Neuron (in vitro differentiated cells): ENCODE measurements at regions not wholly inside any gene's neighbourhood (a gene's known extent, or its start where the extent isn't known, plus 50 kb on each side); places are given as distances from the start of the nearest gene placed in this dataset.

Experiments
- H2AFZ ChIP-seq: one replicate; pipeline ENCODE4 v1.6.1; 2013; ENCODE audit warnings: low read depth, mild to moderate bottlenecking, inconsistent platforms, low read length, moderate library complexity
- H3K27me3 ChIP-seq: one replicate; pipeline ENCODE4 v1.6.1; 2013; ENCODE audit warnings: low read length; ENCODE audit not compliant: insufficient read depth
- H3K36me3 ChIP-seq: one replicate; pipeline ENCODE4 v1.6.1; 2013; ENCODE audit warnings: low read length; ENCODE audit not compliant: insufficient read depth
- H3K4me1 ChIP-seq: one replicate; pipeline ENCODE4 v1.6.1; 2013; ENCODE audit warnings: low read length; ENCODE audit not compliant: insufficient read depth
- H3K4me3 ChIP-seq: 2 replicates; pipeline ENCODE4 v1.5.1; 2013; ENCODE audit warnings: mild to moderate bottlenecking, low read length, moderate library complexity
- H3K9me3 ChIP-seq: one replicate; pipeline ENCODE4 v1.6.1; 2013; ENCODE audit warnings: low read length

DNA sequence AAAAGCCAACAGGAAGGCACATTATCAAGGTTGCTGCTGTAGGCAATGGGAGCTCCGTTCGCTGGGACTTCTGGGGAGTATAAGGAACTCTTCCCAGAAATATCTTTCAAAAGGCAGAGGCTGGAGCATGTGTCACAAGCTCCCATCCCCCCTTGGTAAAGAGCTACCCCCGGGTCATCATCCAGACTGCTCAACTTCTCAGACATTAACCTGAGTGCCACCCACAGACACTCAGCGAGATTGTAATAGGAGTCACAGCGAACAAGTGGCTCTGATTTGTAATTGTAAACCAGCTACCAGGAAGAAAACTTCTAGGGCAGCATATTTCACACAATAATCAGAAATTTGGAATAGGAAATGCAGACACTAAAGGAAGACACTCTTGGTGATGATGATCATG lies 290.2 kb upstream of the PARD3B start:
- Histone ChIP-seq H3K27me3 (no peaks in the 10 kb centered on the region), H3K4me3 (no peak overlapping the region), H3K36me3 (no peaks in the 10 kb centered on the region), H2AFZ (no peak overlapping the region), H3K4me1 (peaks cover 35% of the 10 kb centered on the region), H3K9me3 (no peaks in the 10 kb centered on the region)

DNA sequence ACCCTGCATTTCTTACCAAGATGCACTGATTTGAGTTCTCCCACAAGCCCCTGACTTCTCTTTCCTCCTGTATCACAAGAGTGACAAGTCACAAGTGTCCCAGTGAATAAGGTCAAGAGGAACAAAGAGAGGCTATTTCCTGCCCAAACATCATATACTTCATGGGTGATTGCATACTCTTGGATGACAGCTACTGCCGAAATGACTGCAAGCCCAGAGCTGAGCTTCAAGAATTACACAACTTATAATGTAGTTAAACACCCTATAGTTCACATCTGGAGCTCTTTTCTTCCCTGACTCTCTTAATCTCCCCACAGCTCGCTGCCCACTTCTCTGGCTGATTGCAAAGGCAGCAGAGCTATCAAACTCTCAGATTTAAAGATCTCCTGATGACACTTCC lies 289.7 kb upstream of the PARD3B start:
- H3K36me3 ChIP-seq, result no peaks in the 10 kb centered on the region
- no peaks in the 10 kb centered on the region for H3K9me3 ChIP-seq
- no peak overlapping the region for H2AFZ ChIP-seq
- peaks cover 39% of the 10 kb centered on the region for H3K4me1 ChIP-seq
- H3K4me3 ChIP-seq, result no peak overlapping the region
- H3K27me3 ChIP-seq, result no peaks in the 10 kb centered on the region

DNA sequence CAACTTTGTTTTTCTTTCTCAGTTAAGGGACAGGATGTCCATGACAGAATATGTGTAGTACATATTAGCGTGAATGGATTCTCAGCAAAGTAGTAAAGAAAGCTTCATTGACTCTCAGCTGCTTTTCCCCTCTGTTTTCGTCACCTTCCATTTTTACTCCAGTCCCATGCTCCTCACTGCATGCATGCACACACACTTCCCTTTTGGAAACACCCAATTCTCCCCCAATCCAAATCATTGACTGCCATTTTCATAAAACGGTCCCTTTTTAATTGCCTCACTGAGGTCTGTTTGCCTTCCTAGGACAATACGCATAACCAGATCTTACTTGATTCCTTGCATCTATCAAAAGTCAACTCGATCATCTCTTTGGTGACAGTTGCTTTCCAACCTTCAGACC lies 287.5 kb upstream of the PARD3B start:
- H2AFZ ChIP-seq, result no peak overlapping the region
- no peaks in the 10 kb centered on the region for H3K36me3 ChIP-seq
- H3K4me1 ChIP-seq, result peaks cover 55% of the 10 kb centered on the region
- no peak overlapping the region for H3K4me3 ChIP-seq
- no peaks in the 10 kb centered on the region for H3K27me3 ChIP-seq
- H3K9me3 ChIP-seq, result no peaks in the 10 kb centered on the region

DNA sequence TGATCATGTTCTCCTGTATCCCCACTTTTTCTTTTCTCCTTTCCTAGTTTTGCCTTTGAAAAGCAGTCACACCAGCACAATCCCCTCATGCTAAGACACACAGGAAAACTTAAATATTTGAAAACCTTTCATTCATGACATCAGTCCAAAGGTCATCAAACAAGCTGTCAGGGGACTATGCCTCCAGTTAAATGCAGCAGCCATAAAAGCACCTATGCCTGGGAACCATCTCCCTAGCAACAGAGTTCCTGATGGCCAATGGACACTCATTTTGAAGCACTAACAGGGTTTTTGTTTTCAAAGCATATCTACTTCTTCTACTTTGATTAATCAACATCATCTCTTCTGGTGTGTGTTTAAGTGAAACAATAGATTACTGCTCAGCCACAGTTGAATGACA lies 286.4 kb upstream of the PARD3B start:
- H3K4me3 ChIP-seq, result no peak overlapping the region
- H3K4me1 ChIP-seq, result peaks cover 55% of the 10 kb centered on the region
- no peaks in the 10 kb centered on the region for H3K27me3 ChIP-seq
- no peaks in the 10 kb centered on the region for H3K36me3 ChIP-seq
- H2AFZ ChIP-seq, result no peak overlapping the region
- no peaks in the 10 kb centered on the region for H3K9me3 ChIP-seq

DNA sequence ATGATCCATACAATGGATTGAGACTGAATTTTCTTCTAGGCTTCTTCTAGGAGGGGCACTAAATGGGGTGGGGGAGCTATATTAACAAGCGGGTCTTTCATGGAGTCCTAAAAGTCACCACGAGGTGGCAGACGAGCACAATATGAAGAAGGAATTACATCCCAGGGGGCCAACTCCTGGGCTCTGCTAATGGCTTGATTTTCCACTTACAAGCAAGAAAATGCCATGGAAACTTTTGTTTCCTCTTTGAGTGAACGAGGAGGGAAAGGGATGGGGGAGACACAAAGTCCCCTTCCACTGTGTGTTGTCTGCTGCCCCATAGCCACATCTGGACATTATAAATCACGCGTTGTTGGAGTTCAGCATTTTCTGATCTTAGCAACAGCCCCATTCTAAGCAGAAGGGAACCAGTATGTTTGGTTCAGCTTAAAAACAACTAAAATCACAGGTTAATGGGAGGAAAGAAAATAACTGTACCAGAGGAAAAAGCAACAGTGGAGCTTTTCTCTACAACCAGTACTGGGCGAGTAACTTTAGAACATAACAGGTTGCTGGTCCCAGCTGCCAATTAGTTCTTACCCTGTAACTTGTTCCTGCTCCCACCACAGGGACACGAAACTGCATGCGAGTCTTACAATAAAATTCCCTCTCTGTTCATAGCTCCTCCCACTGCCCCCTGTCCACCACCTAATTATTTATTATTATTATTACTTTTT lies 285.0 kb upstream of the PARD3B start:
- peak overlapping the region; percentile 5 for H2AFZ ChIP-seq
- no peaks in the 10 kb centered on the region for H3K27me3 ChIP-seq
- H3K9me3 ChIP-seq, result no peaks in the 10 kb centered on the region
- H3K36me3 ChIP-seq, result no peaks in the 10 kb centered on the region
- H3K4me1 ChIP-seq, result peaks cover 59% of the 10 kb centered on the region
- H3K4me3 ChIP-seq, result peak overlapping the region; percentile 9

DNA sequence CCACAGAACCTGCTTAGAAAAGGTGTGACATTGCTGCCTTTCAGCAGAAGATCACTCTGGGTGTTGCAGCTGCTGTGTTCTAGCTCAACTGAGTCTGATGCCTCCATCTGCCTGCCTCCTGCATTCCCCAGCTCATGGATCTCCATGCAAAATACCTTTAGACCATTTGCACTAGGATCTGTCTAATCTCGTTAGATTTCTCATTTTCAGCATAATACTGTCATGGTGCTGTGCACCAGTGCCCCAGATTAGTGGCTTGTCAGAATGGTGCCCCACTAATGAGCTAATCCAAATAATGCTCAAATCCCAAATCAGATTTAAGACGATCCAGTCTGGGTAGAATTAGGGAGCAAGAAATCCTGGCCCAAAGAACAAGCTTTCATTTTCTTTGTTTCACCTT lies 284.4 kb upstream of the PARD3B start:
- Histone ChIP-seq H3K36me3 (no peaks in the 10 kb centered on the region), H2AFZ (no peak overlapping the region), H3K27me3 (no peaks in the 10 kb centered on the region), H3K9me3 (no peaks in the 10 kb centered on the region), H3K4me1 (peaks cover 59% of the 10 kb centered on the region), H3K4me3 (no peak overlapping the region)

DNA sequence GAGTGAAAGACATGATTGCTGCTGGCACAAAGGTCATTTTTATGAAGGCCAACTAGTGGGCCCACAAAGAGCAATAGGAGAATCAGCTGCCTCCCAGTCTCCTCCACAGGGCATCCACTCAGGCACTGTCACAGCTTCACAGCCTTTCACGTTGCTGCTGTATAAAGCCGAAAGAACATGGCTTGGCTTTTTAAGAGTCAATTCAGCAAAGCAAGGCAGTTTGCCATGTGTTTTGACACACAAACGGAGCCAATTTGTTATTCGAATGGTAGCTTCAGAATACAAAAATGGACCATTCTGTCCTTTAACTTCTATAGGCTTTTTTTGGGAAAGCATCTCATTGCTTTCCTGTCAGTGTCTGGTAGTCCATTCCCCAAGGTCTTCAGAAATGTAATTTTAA lies 283.4 kb upstream of the PARD3B start:
- H3K4me3 ChIP-seq, result no peak overlapping the region
- no peaks in the 10 kb centered on the region for H3K9me3 ChIP-seq
- H3K27me3 ChIP-seq, result no peaks in the 10 kb centered on the region
- H3K4me1 ChIP-seq, result peaks cover 57% of the 10 kb centered on the region
- H2AFZ ChIP-seq, result no peak overlapping the region
- no peaks in the 10 kb centered on the region for H3K36me3 ChIP-seq

DNA sequence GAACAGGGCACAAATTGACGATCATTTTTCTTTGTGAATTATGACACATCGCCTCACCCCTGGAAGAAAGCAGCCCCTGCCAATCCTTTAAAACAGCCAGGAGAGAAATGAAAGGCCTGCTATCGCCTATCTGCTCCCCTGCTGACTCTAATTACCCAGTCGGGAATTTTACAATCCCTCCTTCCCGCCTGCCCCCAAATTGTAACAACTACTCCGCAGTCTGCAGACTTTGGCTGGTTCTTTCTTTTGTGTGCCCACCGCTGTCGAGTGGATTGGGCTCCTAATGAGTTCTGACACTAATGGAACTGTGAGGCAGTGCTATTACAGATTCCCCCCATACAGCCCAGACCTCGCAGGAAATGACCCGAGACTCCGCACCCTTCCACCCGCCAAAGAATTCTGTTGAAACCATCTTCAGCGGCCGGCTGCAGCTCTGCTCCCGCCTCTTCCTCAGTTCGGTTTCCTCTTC lies 281.2 kb upstream of the PARD3B start:
- Histone ChIP-seq H3K9me3 (no peaks in the 10 kb centered on the region), H3K36me3 (no peaks in the 10 kb centered on the region), H3K4me1 (peaks cover 48% of the 10 kb centered on the region), H3K27me3 (no peaks in the 10 kb centered on the region), H2AFZ (no peak overlapping the region), H3K4me3 (no peak overlapping the region)

DNA sequence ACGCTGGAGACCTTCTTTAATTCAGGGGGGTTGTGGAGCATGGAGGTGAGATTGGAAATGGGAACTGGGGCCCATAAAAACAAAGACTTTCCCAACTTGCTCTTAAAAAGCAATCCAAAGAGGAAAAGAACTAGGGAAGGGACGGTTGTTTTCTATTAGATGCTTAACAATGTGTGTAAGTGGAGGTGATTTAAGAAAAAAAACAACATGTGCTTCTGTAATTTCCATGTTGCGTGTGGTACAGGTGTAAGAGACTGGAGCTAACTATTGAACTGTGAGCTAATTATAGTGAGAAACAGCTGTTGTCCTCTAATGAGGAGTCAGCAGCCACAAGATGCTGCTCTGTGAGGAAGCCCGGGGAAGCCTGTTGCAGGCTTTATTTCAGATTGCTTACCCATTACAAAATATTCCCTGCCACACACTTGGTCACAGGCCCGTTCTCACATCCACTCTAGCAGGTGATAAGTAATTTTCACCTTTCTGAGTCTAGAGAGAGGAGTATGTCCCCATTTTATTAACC lies 280.6 kb upstream of the PARD3B start:
- H3K4me3 ChIP-seq, result no peak overlapping the region
- H3K36me3 ChIP-seq, result no peaks in the 10 kb centered on the region
- H3K27me3 ChIP-seq, result no peaks in the 10 kb centered on the region
- H3K4me1 ChIP-seq, result peaks cover 45% of the 10 kb centered on the region
- no peaks in the 10 kb centered on the region for H3K9me3 ChIP-seq
- no peak overlapping the region for H2AFZ ChIP-seq

DNA sequence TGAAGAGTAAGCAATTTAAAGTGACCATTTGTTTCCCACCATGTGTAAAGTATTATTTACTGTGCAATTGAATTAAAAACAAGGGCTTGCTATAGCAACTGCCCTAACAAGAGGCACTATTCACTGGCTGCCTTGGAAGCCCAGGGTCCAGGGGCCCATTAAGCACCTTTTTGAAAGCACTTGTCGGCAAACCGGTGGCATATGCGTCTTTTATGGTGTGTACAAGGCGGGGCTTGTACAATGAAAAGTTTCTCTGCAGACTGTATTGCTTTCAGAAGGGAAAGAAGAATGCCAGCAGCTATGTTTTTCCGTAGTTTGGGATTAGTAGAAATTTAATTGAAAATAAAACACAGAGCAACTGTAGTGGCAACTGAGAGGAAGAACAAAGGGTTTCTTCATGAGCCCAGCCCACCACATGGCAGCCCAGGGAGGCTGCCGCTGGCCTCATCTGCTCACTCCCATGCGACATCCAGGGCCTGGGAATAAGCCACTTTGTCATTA lies 279.5 kb upstream of the PARD3B start:
- H3K4me1 ChIP-seq, result peaks cover 35% of the 10 kb centered on the region
- no peak overlapping the region for H3K4me3 ChIP-seq
- H2AFZ ChIP-seq, result no peak overlapping the region
- H3K27me3 ChIP-seq, result no peaks in the 10 kb centered on the region
- H3K9me3 ChIP-seq, result no peaks in the 10 kb centered on the region
- no peaks in the 10 kb centered on the region for H3K36me3 ChIP-seq

DNA sequence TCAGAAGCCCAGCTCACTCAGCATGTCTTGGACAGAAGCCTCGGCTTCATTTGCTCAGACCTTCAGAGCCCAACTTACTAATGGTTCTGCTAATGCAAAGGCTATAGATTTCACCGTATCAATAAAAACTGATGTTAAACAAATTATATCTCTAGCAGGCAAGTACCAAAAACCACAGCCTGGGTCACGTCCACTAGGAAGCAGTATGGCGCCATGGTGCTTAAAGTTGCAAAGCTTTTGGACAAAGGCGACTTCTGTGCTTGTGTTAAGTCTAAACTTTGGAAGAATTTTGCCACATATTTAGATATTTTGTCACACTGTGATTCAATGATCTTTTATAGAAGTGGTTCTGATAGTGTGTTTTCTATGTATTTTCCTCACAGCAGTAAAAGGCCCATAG lies 276.8 kb upstream of the PARD3B start:
- H2AFZ ChIP-seq, result no peak overlapping the region
- no peaks in the 10 kb centered on the region for H3K27me3 ChIP-seq
- H3K9me3 ChIP-seq, result peaks cover 1% of the 10 kb centered on the region
- no peak overlapping the region for H3K4me3 ChIP-seq
- peaks cover 21% of the 10 kb centered on the region for H3K4me1 ChIP-seq
- H3K36me3 ChIP-seq, result no peaks in the 10 kb centered on the region

DNA sequence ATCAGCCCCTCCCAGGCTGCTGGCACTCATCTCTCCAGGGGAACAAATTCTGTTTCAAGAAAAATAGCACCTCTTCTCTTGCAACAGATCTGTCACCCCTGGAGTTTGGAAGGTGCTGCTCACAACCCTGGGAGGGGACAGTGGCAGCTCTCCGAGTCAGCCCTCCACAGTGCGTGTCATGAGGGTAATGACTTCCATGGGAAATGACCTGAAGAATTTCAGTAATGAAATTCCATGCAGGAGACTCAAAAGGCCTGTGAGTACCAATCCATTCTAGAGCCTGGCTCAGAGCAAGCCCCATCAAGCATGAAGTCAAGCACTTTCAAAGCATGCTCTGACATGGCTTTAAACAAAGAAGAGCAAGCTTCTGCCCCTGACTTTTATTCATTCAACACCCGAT lies 276.3 kb upstream of the PARD3B start:
- Histone ChIP-seq H3K4me1 (peaks cover 21% of the 10 kb centered on the region), H2AFZ (no peak overlapping the region), H3K36me3 (no peaks in the 10 kb centered on the region), H3K4me3 (no peak overlapping the region), H3K27me3 (no peaks in the 10 kb centered on the region), H3K9me3 (peaks cover 1% of the 10 kb centered on the region)

DNA sequence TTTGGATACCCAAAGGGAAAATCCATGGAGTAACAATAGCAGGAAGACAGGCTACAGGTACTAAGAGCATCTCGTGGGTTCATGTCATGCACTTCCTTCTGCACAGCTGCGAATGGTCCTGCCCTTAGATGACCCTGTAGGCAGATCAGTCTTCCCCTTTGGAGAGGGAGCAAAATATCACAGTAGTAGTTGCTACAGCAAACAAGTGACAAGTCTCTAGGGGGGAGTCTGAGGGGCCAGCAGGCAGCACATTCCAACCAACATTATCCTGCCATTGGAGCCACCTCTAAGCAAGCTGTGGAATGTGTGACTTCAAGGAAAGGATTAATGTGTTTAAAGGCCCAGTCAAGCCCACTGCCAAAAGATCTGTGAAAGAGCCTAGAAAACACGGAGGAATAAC lies 273.2 kb upstream of the PARD3B start:
- H3K9me3 ChIP-seq, result peaks cover 1% of the 10 kb centered on the region
- H2AFZ ChIP-seq, result no peak overlapping the region
- no peak overlapping the region for H3K4me3 ChIP-seq

More for the DNA sequence above, 273.2 kb upstream of the PARD3B start:
- no peaks in the 10 kb centered on the region for H3K36me3 ChIP-seq
- H3K4me1 ChIP-seq, result peaks cover 6% of the 10 kb centered on the region
- H3K27me3 ChIP-seq, result no peaks in the 10 kb centered on the region
